NCI-H774 (cell line): ENCODE measurements at regions not wholly inside any gene's neighbourhood (a gene's known extent, or its start where the extent isn't known, plus 50 kb on each side); places are given as distances from the start of the nearest gene placed in this dataset.

ENCODE experiments used
- DNase-seq: peaks from one replicate; lab custom pipeline; 2025; lab: John Stamatoyannopoulos, UW

DNA sequence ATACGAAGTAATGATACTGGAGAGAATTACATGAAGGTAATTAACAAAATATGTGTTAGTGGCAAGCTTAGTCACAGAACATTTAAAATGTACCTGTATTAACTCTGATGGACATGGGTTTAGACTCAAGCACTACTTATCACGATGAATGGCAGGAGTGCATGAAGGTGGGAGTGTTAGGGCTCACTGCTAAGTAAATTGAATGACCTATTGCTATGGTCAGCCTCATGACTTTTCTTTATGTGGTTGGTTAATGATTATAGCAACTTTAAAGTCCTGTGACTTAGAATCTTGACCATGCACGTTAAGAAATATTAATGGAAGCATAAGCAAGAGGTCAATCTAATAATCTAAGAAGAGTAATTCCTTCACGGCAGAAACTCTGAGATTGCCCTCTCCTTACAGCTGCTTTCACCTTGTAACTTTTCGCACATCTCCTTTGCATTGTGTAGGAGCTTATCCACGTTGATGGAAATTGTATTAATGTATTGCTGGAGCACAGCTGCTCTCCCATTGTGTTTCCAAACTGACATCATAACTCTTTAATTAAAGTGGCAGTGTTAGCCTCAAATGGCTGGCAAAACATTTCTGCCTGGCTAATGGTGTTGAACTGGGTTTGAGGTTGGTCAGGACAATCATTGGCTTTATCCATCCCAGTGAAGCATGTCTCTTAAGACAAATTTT, 114.5 kb downstream of the RXFP2 start:
- DNase-seq = no peak

- DNase-seq = peak; percentile 7
Measured at GRCh38 chr13:31859571-31859970, 120.2 kb downstream of the RXFP2 start.

DNA sequence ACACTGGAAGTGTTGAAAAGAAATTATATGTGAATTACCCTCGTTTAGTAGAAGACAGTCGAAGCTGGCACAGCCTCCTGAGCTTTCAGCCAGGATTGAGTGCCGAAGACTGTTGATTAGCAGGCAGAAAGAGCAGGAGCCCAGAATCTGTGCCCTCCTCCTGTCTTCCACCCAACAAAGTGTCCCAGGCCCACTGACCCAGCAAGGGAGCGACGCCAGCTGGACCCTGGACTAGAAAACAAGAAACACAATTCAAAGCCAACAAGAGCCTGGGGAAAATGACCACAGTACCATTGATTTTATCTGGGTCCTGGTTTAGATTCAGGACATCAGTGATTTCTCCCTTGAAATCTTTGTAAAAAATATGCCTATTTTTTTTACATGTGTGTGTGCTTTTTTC, 120.7 kb downstream of the RXFP2 start:
- DNase-seq = no peak

- DNase-seq = no peak
Measured at GRCh38 chr13:31862828-31863227, 123.5 kb downstream of the RXFP2 start.

GRCh38 chr13:31864307-31864706, 125.0 kb downstream of the RXFP2 start:
- no peak for DNase-seq

- no peak for DNase-seq
Measured at GRCh38 chr13:31866099-31866498, 126.8 kb downstream of the RXFP2 start.

GRCh38 chr13:31867709-31868108, 128.4 kb downstream of the RXFP2 start:
- DNase-seq = no peak

DNA sequence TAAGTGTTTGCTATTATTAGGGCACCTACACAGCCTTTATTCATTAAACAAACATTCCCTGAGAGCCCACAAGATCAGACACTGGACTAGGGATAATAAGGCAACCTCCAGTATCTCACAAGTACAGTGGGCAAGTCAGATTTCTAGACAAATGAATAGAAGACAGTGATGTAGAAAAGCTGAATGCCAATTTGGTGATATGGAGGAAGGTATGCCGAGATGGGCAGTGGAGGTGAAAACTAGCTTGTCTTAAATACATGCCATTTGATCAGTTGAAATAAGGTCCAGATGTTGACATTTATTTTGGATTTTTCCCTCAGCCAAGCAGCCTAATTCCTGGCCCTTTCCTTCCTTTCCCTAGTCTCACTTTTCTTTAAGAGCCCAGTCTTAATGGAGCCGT, 130.3 kb downstream of the RXFP2 start:
- DNase-seq = no peak

GRCh38 chr13:31870511-31870910, 131.2 kb downstream of the RXFP2 start:
- DNase-seq = no peak

DNA sequence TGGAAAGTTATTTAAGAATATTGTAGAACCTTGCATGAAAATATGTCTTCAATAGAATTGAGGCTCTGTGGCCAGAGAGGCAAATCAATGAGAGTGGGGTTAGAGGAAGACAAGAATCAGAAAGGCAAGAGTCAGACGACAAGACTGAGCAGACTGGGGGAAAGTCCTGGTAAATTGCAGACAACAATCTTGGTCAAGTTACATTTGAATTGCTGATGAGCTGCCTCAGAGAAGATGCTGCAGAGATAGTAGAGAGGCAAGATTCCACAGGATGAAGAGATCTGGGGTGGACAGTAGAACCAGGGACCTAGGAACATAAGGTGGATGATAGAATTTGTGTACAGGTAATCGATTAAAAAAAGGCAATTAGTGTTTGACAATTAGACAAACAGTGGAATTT, 133.8 kb downstream of the RXFP2 start:
- DNase-seq = no peak

- no peak for DNase-seq
Measured at GRCh38 chr13:31875134-31875533, 135.8 kb downstream of the RXFP2 start.

DNA sequence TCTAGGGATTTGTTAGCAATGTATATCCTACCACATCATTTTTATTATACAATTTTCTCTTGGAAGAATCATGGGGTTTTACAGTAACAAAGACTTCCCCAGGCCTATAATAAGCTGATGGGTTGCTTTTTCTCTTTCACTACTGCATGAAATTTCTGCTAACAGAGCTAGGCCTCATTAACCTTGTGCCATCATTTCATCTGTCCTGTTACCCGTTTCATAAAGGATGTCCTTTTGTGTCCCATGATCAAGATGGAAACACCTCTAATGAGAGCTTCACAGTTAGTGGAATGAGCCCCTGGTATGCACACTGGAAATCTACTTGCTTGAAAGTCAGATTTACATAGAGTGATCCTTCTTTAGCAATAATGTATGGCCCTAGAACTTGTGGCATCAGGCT, 138.7 kb downstream of the RXFP2 start:
- no peak for DNase-seq

GRCh38 chr13:31878495-31878894, 139.2 kb downstream of the RXFP2 start:
- no peak for DNase-seq

DNA sequence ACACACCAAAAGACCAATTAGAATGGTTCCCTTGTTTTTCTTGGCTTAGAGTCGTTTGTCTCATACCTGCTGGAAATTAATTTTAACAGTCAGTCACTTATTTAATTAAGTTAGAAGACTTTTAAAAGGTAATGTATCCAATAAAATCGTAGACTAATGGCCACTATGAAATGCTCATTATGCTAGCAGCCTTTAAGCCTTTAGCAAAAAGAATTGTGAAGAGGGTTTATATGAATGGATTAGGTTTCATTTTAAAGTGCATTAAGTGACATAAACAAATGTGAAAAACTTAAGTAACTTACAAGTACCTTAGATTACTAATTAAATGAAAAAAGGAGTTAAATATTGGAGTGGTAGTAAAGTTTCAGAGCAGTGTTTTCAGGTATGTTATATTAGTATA, 139.6 kb downstream of the RXFP2 start:
- no peak for DNase-seq

DNA sequence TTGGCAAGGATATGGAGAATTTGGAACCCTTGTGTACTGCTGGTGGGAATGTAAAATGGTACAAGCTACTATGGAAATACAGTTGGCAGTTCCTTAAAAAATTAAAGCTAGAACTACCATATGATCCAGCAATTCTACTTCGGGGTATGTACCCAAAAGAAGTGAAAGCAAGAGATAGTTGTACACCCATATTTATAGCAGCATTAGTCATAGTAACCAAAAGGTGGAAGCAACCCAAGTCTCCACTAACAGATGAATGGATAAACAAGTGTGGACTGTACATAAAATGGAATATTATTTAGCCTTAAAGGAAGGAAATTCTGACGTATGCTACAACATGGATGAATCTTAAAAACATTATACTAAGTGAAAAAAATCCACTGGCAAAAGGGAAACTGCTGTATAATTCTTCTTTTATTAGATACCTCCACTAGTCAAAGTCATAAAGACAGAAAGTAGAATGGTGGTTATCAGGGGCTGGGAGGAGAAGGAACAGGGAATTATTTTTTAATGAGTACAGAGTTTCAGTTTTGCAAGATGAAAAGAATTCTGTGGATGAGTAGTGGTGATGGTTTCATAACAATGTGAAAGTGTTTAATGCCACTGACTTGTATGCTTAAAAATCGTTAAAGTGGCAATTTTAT, 141.6 kb downstream of the RXFP2 start:
- no peak for DNase-seq

GRCh38 chr13:31881495-31881882, 142.2 kb downstream of the RXFP2 start:
- DNase-seq = no peak

DNA sequence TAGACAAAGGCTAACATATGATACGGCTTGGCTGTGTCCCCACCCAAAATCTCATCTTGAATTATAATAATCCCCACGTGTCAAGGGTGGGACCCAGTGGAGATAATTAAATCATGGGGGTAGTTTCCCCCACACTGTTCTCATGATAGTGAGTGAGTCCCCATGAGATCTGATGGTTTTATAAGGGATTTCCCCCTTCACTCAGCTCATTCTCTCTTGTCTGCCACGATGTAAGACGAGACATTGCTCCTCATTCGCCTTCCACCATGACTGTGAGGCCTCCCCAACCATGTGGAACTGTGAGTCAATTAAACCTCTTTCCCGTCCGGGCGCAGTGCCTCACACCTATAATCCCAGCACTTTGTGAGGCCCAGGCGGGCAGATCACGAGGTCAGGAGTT, 143.5 kb downstream of the RXFP2 start:
- no peak for DNase-seq

DNA sequence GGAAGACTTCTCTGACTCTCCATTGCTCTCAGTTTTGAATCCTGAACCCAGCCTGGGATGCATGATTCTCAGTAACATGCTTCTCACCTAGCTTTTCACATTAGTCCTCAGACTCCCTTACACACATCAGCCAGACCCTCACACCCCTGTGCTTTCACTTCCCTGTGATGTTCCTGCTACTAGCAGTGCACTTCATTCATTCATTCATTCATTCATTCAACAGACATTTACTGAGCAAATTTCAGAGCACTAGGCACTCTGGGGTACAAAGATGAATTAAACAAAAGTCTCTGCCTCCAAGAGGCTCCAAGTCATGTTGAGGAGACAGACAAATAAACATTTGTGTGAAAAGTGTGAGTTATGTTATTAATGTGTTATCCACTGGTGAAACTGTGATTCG, 145.2 kb downstream of the RXFP2 start:
- no peak for DNase-seq

DNA sequence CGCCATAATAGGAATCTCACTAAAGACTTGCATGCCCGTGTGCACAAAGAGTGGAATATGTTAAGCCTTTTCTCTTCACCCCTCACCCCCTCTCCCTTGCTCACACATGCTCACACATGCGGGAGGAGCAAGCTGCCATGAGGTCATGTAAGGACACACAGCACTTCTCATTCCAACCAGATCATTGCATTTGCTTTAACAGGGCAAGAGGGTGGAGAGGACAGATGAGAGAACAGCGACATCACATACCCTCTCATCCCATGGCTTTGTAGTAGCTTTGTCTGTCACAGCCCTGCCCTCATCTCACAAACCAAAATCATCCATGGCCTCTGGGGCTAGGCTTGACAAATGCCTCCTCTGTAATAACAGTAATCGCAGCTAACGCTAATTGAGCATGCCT, 145.6 kb upstream of the FRY start:
- no peak for DNase-seq

- no peak for DNase-seq
Measured at GRCh38 chr13:31887286-31887685, 144.3 kb upstream of the FRY start.

DNA sequence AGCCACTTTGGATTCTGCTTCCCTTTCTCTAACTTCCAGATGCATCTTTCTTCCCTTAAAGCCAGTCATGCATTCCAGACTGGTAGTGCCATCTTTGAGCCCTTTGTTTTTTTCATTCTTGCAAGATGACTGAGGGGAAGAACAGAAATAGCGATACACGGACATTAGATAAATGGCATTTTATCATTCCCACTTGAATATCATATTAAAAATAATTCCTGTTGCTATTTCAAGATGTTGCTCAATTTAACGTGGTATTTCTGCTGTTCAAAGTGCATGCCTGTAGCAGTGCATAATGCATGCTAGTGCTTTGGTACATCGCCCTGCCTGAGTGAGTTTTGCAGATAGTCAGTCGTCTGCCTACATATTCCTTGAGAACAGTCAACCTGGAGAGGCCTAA, 140.6 kb upstream of the FRY start:
- no peak for DNase-seq

DNA sequence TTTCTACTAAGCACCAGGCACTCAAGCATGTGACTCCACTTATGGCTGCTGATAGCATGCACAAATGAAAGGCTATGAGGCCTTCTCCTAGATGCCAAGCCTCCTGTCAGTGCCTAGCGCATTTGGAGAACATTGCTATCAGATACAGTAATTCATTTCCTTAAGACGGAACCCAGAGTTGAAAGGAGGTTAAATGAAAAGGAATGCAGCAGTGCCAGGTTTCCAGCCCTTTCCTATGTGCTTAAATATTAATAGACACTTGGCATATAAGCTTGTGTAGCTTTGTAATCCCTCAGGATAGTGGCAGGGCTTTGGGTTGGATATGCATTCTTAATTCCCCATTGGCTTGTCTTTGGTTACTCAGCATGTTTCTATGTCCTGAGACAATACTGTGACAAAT, 140.1 kb upstream of the FRY start:
- DNase-seq = no peak

DNA sequence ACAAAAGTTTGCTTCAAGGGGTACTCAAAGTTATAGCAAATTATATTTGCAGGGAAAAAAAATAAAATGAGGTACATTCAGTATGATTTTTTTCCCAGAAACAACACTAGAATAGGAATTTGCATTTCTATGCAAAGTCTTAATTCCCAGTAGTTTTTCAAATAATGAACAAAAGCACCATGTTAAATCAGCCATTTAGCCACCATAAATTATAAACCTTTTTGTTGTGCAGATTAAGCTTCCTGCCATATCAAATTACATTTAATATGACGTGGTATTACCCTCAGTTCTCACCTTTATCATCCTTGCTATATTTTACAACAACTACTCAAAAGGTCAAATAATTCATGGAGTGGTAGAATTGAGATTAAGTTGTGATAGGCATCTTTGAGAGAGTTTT, 136.6 kb upstream of the FRY start:
- no peak for DNase-seq

DNA sequence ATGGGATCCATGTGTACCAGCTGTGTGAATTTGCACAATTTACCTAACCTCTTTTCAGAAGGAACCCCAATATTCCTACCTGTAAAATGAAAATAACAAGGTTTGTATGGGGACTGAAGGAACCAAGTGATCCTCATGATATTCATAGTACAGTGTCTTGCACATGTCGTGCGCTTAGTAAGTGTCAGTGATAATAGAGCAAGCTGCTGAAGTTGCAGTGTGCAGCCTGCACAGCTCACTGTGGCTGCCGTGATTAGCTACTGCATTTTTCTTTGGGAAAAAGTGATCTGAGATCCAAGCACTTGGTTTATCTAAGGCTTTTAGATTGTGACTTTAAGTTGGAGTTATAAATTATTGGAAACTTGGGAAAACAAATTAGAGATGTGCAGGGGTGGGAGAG, 135.9 kb upstream of the FRY start:
- no peak for DNase-seq
